ENCODE measurements at regions not wholly inside any gene's neighbourhood (a gene's known extent, or its start where the extent isn't known, plus 50 kb on each side); places are given as distances from the start of the nearest gene placed in this dataset.

DNA sequence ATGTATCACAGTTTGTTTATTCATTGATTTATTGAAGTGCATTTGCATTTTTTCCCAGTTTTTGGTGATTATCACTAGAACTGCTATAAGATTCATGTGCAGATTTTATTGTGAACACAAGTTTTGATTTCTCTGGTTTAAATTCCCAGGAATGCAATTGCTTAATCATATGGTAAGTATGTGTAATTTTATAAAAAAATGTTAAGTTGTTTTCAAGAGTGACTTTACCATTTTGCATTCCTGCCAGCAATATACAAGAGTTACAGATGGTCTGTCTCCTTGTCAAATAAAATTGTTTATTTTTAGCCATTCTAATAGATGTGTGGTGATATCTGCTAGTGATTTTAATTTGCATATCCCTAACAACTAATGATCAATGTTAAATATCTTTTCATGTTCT, 127.3 kb upstream of the APP start:
- no peaks in the 10 kb centered on the region for H3K36me3 ChIP-seq
- no peaks in the 10 kb centered on the region for H3K4me1 ChIP-seq
- intact Hi-C loops (cut with DNase I) = no loop called here
- no peaks in the 10 kb centered on the region for H3K27me3 ChIP-seq
- no peak for TF ChIP-seq POLR2A (IDR thresholded peaks at IDR 0.05)
- TF ChIP-seq, protein P1, sequence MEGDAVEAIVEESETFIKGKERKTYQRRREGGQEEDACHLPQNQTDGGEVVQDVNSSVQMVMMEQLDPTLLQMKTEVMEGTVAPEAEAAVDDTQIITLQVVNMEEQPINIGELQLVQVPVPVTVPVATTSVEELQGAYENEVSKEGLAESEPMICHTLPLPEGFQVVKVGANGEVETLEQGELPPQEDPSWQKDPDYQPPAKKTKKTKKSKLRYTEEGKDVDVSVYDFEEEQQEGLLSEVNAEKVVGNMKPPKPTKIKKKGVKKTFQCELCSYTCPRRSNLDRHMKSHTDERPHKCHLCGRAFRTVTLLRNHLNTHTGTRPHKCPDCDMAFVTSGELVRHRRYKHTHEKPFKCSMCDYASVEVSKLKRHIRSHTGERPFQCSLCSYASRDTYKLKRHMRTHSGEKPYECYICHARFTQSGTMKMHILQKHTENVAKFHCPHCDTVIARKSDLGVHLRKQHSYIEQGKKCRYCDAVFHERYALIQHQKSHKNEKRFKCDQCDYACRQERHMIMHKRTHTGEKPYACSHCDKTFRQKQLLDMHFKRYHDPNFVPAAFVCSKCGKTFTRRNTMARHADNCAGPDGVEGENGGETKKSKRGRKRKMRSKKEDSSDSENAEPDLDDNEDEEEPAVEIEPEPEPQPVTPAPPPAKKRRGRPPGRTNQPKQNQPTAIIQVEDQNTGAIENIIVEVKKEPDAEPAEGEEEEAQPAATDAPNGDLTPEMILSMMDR (IDR thresholded peaks at IDR 0.05) = no peak
- no peak overlapping the region for H3K4me3 ChIP-seq
- no peak overlapping the region for H3K27ac ChIP-seq
- DNase-seq = no peak
- peaks cover 0 to 5% (median 3%) of the 10 kb centered on the region in 3 donors for H3K9me3 ChIP-seq

GRCh38 chr21:26293141-26293946, 122.8 kb upstream of the APP start:
- intact Hi-C loops (cut with DNase I) = no loop called here
- WGBS, 2 donors = 36% methylated on average over 3 of the region's 3 CpGs
- no peaks in the 10 kb centered on the region for H3K27me3 ChIP-seq

GRCh38 chr21:26288026-26288425, 117.5 kb upstream of the APP start:
- intact Hi-C loops (cut with DNase I) = no loop called here
- Histone ChIP-seq H3K36me3 (no peaks in the 10 kb centered on the region), H3K27me3 (no peaks in the 10 kb centered on the region), H3K4me3 (no peak overlapping the region), H3K9me3 (no peaks in the 10 kb centered on the region), H3K4me1 (no peaks in the 10 kb centered on the region), H3K27ac (no peak overlapping the region)
- no peak for DNase-seq
- 85 to 100% methylated on average over 1 of the region's 1 CpG for WGBS, 2 donors
- TF ChIP-seq, protein P1 (IDR thresholded peaks at IDR 0.05) = no peak
- TF ChIP-seq POLR2A (IDR thresholded peaks at IDR 0.05) = no peak

More at GRCh38 chr21:26293141-26293946, 122.8 kb upstream of the APP start:
- Histone ChIP-seq H3K36me3 (no peaks in the 10 kb centered on the region), H3K4me3 (no peak overlapping the region), H3K27ac (no peak overlapping the region), H3K4me1 (no peaks in the 10 kb centered on the region), H3K9me3 (peaks cover 0 to 5% (median 3%) of the 10 kb centered on the region in 3 donors)
- no peak for TF ChIP-seq POLR2A (IDR thresholded peaks at IDR 0.05)
- TF ChIP-seq, protein P1 (IDR thresholded peaks at IDR 0.05) = no peak
- no peak for DNase-seq

DNA sequence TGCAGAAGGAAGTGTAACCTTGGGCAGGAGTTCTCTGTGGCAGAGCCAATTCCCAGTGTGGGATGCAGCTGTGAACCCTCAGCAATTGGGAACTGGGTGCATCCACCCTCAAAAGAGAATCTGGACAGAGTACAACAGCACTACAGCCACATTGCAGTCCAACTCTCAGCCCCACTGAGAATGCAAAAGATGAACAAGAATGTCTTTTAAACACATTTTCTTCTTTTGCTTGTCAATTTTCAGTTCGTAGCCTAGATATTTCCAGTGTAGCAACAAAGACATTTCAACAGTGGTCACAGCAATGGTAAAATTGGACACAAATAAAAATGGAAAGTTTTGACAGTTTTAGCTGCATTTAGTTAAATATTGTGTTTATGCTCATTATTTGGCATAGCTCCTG, 114.0 kb upstream of the APP start:
- H3K27me3 ChIP-seq = no peaks in the 10 kb centered on the region
- DNase-seq = no peak
- WGBS, 2 donors = 62 to 82% methylated on average over 1 of the region's 1 CpG

GRCh38 chr21:26282058-26282457, 111.5 kb upstream of the APP start:
- H3K27ac ChIP-seq = no peak overlapping the region
- no peak for DNase-seq
- H3K4me3 ChIP-seq = no peak overlapping the region
- H3K9me3 ChIP-seq = no peaks in the 10 kb centered on the region
- intact Hi-C loops (cut with DNase I) = no loop called here
- no peaks in the 10 kb centered on the region for H3K27me3 ChIP-seq
- H3K4me1 ChIP-seq = no peaks in the 10 kb centered on the region
- TF ChIP-seq, protein P1 (IDR thresholded peaks at IDR 0.05) = no peak
- TF ChIP-seq POLR2A (IDR thresholded peaks at IDR 0.05) = no peak
- WGBS, 2 donors = 54 to 57% methylated on average over 4 of the region's 4 CpGs
- no peaks in the 10 kb centered on the region for H3K36me3 ChIP-seq

More for the DNA sequence above, 114.0 kb upstream of the APP start:
- Histone ChIP-seq H3K36me3 (no peaks in the 10 kb centered on the region), H3K27ac (no peak overlapping the region), H3K9me3 (no peaks in the 10 kb centered on the region), H3K4me3 (no peak overlapping the region), H3K4me1 (no peaks in the 10 kb centered on the region)
- no peak for TF ChIP-seq POLR2A (IDR thresholded peaks at IDR 0.05)
- TF ChIP-seq, protein P1 (IDR thresholded peaks at IDR 0.05) = no peak
- intact Hi-C loops (cut with DNase I) = no loop called here
